ENCODE measurements at regions not wholly inside any gene's neighbourhood (a gene's known extent, or its start where the extent isn't known, plus 50 kb on each side); places are given as distances from the start of the nearest gene placed in this dataset.
"Not testable (repeated sequence)": the region's sequence is repeated elsewhere in the genome, so short reads cannot be mapped to it uniquely, and the experiment has no call there.

DNA sequence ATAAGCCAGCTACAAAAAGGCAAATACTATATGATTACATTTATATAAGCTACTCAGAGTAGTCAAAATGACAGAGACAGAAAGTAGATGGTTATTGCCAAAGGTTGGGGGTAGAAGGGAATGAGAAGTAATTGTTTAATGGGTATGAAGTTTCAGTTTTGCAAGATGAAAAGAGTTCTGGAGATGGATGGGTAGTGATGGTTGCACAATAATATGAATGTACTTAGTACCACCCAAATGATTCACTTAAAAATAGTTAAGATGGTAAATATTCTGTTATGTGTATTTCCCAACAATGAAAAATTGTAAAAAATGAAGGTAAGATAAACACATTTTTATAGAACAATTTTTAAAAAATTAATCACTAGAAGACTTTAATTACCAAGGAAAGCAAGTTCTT lies 448.4 kb downstream of the ADCYAP1 start:
- H3K4me3 ChIP-seq (ENCODE audit: control insufficient read depth in 1 of 7, extremely low read depth in 1 of 7, insufficient read depth in 4 of 7, low read depth in 2 of 7, low read length in 6 of 7), result no peak overlapping the region
- no peaks in the 10 kb centered on the region for H3K9me3 ChIP-seq (ENCODE audit: control extremely low read depth in 1 of 5, control insufficient read depth in 4 of 5, insufficient read depth in 2 of 5, low read depth in 1 of 5, low read length in 4 of 5)
- no peak overlapping the region for H3K27ac ChIP-seq (ENCODE audit: insufficient read depth in 1 of 2, low read depth in 1 of 2, low read length in 2 of 2, poor library complexity in 1 of 2, severe bottlenecking in 2 of 2)
- H3K36me3 ChIP-seq (ENCODE audit: control insufficient read depth in 4 of 4, insufficient read depth in 4 of 4, low read length in 3 of 4), result no peaks in the 10 kb centered on the region
- H3K4me1 ChIP-seq (ENCODE audit: control extremely low read depth in 1 of 4, control insufficient read depth in 4 of 4, insufficient read depth in 4 of 4, low read length in 3 of 4), result no peaks in the 10 kb centered on the region
- DNase-seq, result no peak
- ChIA-PET POLR2A (no interaction called here), CTCF (no interaction called here)
- no peaks in the 10 kb centered on the region for H3K27me3 ChIP-seq (replicated peaks in 2 of 5; ENCODE audit: control insufficient read depth in 4 of 5, insufficient read depth in 5 of 5, low read length in 4 of 5)

- WGBS (ENCODE audit: insufficient coverage), result 100% methylated on average over 1 of the region's 2 CpGs
- no peak overlapping the region for H3K4me3 ChIP-seq (ENCODE audit: control insufficient read depth in 1 of 7, extremely low read depth in 1 of 7, insufficient read depth in 4 of 7, low read depth in 2 of 7, low read length in 6 of 7)
- no peaks in the 10 kb centered on the region for H3K36me3 ChIP-seq (ENCODE audit: control insufficient read depth in 4 of 4, insufficient read depth in 4 of 4, low read length in 3 of 4)
- H3K27me3 ChIP-seq (replicated peaks in 2 of 5; ENCODE audit: control insufficient read depth in 4 of 5, insufficient read depth in 5 of 5, low read length in 4 of 5), result no peaks in the 10 kb centered on the region
- no peak overlapping the region for H3K27ac ChIP-seq (ENCODE audit: insufficient read depth in 1 of 2, low read depth in 1 of 2, low read length in 2 of 2, poor library complexity in 1 of 2, severe bottlenecking in 2 of 2)
- POLR2A ChIA-PET, result no interaction called here
- H3K4me1 ChIP-seq (ENCODE audit: control extremely low read depth in 1 of 4, control insufficient read depth in 4 of 4, insufficient read depth in 4 of 4, low read length in 3 of 4), result no peaks in the 10 kb centered on the region
- H3K9me3 ChIP-seq (ENCODE audit: control extremely low read depth in 1 of 5, control insufficient read depth in 4 of 5, insufficient read depth in 2 of 5, low read depth in 1 of 5, low read length in 4 of 5), result no peaks in the 10 kb centered on the region
- no peak for DNase-seq
- CTCF ChIA-PET, result no interaction called here
Observed at GRCh38 chr18:1357724-1358123, 453.1 kb downstream of the ADCYAP1 start.

DNA sequence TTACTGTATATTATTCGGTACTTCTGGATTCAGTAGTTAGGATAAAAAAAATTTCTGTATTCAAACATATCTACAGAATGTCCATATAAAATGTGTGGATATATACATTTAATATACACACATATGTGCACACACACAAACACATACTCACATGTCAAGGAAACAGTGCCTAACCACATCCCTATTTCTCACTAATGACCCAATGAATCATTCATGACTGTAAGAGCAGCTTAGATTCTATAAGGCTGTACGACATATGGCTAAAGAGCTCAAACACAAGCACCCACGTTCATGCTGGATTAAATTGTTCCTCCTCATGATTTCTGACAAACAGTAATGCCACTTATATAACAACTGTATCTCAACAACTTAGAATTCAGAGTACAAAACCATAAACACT lies 457.3 kb downstream of the ADCYAP1 start:
- WGBS (ENCODE audit: insufficient coverage), result 28% methylated on average over 2 of the region's 3 CpGs
- DNase-seq, result peak in 2 of 3 donors; percentile 28 to 62
- Histone ChIP-seq H3K9me3 (ENCODE audit: control extremely low read depth in 1 of 5, control insufficient read depth in 4 of 5, insufficient read depth in 2 of 5, low read depth in 1 of 5, low read length in 4 of 5) (no peaks in the 10 kb centered on the region), H3K4me3 (ENCODE audit: control insufficient read depth in 1 of 7, extremely low read depth in 1 of 7, insufficient read depth in 4 of 7, low read depth in 2 of 7, low read length in 6 of 7) (no peak overlapping the region), H3K4me1 (ENCODE audit: control extremely low read depth in 1 of 4, control insufficient read depth in 4 of 4, insufficient read depth in 4 of 4, low read length in 3 of 4) (no peaks in the 10 kb centered on the region), H3K27me3 (replicated peaks in 2 of 5; ENCODE audit: control insufficient read depth in 4 of 5, insufficient read depth in 5 of 5, low read length in 4 of 5) (no peaks in the 10 kb centered on the region), H3K27ac (ENCODE audit: insufficient read depth in 1 of 2, low read depth in 1 of 2, low read length in 2 of 2, poor library complexity in 1 of 2, severe bottlenecking in 2 of 2) (no peak overlapping the region), H3K36me3 (ENCODE audit: control insufficient read depth in 4 of 4, insufficient read depth in 4 of 4, low read length in 3 of 4) (no peaks in the 10 kb centered on the region)
- CTCF ChIA-PET, result no interaction called here
- POLR2A ChIA-PET, result no interaction called here

- WGBS (ENCODE audit: insufficient coverage), result no CpG with 5 or more reads among the region's 6 CpGs
- Histone ChIP-seq H3K27me3 (replicated peaks in 2 of 5; ENCODE audit: control insufficient read depth in 4 of 5, insufficient read depth in 5 of 5, low read length in 4 of 5) (no peaks in the 10 kb centered on the region), H3K4me1 (ENCODE audit: control extremely low read depth in 1 of 4, control insufficient read depth in 4 of 4, insufficient read depth in 4 of 4, low read length in 3 of 4) (no peaks in the 10 kb centered on the region), H3K9me3 (ENCODE audit: control extremely low read depth in 1 of 5, control insufficient read depth in 4 of 5, insufficient read depth in 2 of 5, low read depth in 1 of 5, low read length in 4 of 5) (no peaks in the 10 kb centered on the region), H3K4me3 (ENCODE audit: control insufficient read depth in 1 of 7, extremely low read depth in 1 of 7, insufficient read depth in 4 of 7, low read depth in 2 of 7, low read length in 6 of 7) (no peak overlapping the region), H3K36me3 (ENCODE audit: control insufficient read depth in 4 of 4, insufficient read depth in 4 of 4, low read length in 3 of 4) (no peaks in the 10 kb centered on the region), H3K27ac (ENCODE audit: insufficient read depth in 1 of 2, low read depth in 1 of 2, low read length in 2 of 2, poor library complexity in 1 of 2, severe bottlenecking in 2 of 2) (no peak overlapping the region)
- DNase-seq, result no peak
- ChIA-PET POLR2A (no interaction called here), CTCF (interaction anchor here (0.5 kb wide), 1 partner anchor 408 kb away, joined by 3 read pairs; no protein-coding TSS in a partner anchor)
Observed at GRCh38 chr18:1370552-1370951, 465.9 kb downstream of the ADCYAP1 start.

GRCh38 chr18:1371724-1372123 lies 467.1 kb downstream of the ADCYAP1 start:
- no peaks in the 10 kb centered on the region for H3K9me3 ChIP-seq (ENCODE audit: control extremely low read depth in 1 of 5, control insufficient read depth in 4 of 5, insufficient read depth in 2 of 5, low read depth in 1 of 5, low read length in 4 of 5)
- no peaks in the 10 kb centered on the region for H3K36me3 ChIP-seq (ENCODE audit: control insufficient read depth in 4 of 4, insufficient read depth in 4 of 4, low read length in 3 of 4)
- no peaks in the 10 kb centered on the region for H3K4me1 ChIP-seq (ENCODE audit: control extremely low read depth in 1 of 4, control insufficient read depth in 4 of 4, insufficient read depth in 4 of 4, low read length in 3 of 4)
- CTCF ChIA-PET, result interaction anchor here (1.6 kb wide), 1 partner anchor 8 kb away, joined by 3 read pairs; no protein-coding TSS in a partner anchor
- no peak overlapping the region for H3K27ac ChIP-seq (ENCODE audit: insufficient read depth in 1 of 2, low read depth in 1 of 2, low read length in 2 of 2, poor library complexity in 1 of 2, severe bottlenecking in 2 of 2)
- no peaks in the 10 kb centered on the region for H3K27me3 ChIP-seq (replicated peaks in 2 of 5; ENCODE audit: control insufficient read depth in 4 of 5, insufficient read depth in 5 of 5, low read length in 4 of 5)
- no peak for DNase-seq
- no peak overlapping the region for H3K4me3 ChIP-seq (ENCODE audit: control insufficient read depth in 1 of 7, extremely low read depth in 1 of 7, insufficient read depth in 4 of 7, low read depth in 2 of 7, low read length in 6 of 7)
- no CpG with 5 or more reads among the region's 1 CpG for WGBS (ENCODE audit: insufficient coverage)
- POLR2A ChIA-PET, result no interaction called here

DNA sequence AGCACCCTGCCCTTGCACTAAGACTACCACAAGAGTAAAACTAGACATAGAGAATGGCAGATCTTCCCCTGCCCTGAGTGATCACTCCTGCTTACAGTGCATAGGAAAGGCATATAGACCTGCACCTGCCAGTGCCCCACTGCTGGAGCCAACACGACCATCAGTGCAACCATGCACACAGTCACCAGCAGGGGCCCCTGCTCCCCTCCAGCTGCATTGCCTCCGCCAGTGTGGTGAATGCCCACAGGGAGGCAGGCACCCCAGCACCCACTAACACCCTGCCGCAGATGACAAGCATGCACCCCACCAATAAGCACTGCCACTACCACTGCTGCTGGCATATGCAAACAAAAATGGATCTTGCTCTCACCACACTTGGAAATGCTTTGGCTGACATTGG lies 478.8 kb downstream of the ADCYAP1 start:
- ChIA-PET CTCF (no interaction called here), POLR2A (no interaction called here)
- H3K36me3 ChIP-seq (ENCODE audit: control insufficient read depth in 4 of 4, insufficient read depth in 4 of 4, low read length in 3 of 4), result no peaks in the 10 kb centered on the region
- WGBS (ENCODE audit: insufficient coverage), result 92% methylated on average over 2 of the region's 3 CpGs
- no peaks in the 10 kb centered on the region for H3K4me1 ChIP-seq (ENCODE audit: control extremely low read depth in 1 of 4, control insufficient read depth in 4 of 4, insufficient read depth in 4 of 4, low read length in 3 of 4)
- peaks cover 0 to 9% (median 6%) of the 10 kb centered on the region in 5 experiments for H3K9me3 ChIP-seq (ENCODE audit: control extremely low read depth in 1 of 5, control insufficient read depth in 4 of 5, insufficient read depth in 2 of 5, low read depth in 1 of 5, low read length in 4 of 5)
- no peak overlapping the region for H3K27ac ChIP-seq (ENCODE audit: insufficient read depth in 1 of 2, low read depth in 1 of 2, low read length in 2 of 2, poor library complexity in 1 of 2, severe bottlenecking in 2 of 2)
- no peaks in the 10 kb centered on the region for H3K27me3 ChIP-seq (replicated peaks in 2 of 5; ENCODE audit: control insufficient read depth in 4 of 5, insufficient read depth in 5 of 5, low read length in 4 of 5)
- no peak for DNase-seq
- no peak overlapping the region for H3K4me3 ChIP-seq (ENCODE audit: control insufficient read depth in 1 of 7, extremely low read depth in 1 of 7, insufficient read depth in 4 of 7, low read depth in 2 of 7, low read length in 6 of 7)

DNA sequence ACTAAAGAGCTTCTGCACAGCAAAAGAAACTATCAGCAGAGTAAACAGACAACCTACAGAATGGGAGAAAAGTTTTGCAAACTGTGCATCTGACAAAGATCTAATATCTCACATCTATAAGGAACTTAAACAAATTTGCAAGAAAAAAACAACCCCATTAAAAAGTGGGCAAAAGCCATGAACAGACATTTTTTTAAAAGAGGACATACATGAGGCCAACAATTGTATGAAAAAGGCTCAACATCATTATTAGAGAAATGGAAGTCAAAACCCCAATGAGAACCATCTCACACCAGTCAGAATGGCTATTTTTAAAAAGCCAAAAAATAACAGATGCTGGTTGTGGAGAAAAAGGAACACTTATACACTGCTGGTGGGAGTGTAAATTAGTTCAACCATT lies 483.8 kb downstream of the ADCYAP1 start:
- H3K4me3 ChIP-seq (ENCODE audit: control insufficient read depth in 1 of 7, extremely low read depth in 1 of 7, insufficient read depth in 4 of 7, low read depth in 2 of 7, low read length in 6 of 7); POLR2A ChIA-PET; CTCF ChIA-PET; H3K4me1 ChIP-seq (ENCODE audit: control extremely low read depth in 1 of 4, control insufficient read depth in 4 of 4, insufficient read depth in 4 of 4, low read length in 3 of 4); H3K36me3 ChIP-seq (ENCODE audit: control insufficient read depth in 4 of 4, insufficient read depth in 4 of 4, low read length in 3 of 4); DNase-seq; H3K27me3 ChIP-seq (replicated peaks in 2 of 5; ENCODE audit: control insufficient read depth in 4 of 5, insufficient read depth in 5 of 5, low read length in 4 of 5); H3K27ac ChIP-seq (ENCODE audit: insufficient read depth in 1 of 2, low read depth in 1 of 2, low read length in 2 of 2, poor library complexity in 1 of 2, severe bottlenecking in 2 of 2); H3K9me3 ChIP-seq (ENCODE audit: control extremely low read depth in 1 of 5, control insufficient read depth in 4 of 5, insufficient read depth in 2 of 5, low read depth in 1 of 5, low read length in 4 of 5): not testable (repeated sequence)

- POLR2A ChIA-PET, result no interaction called here
- WGBS (ENCODE audit: insufficient coverage), result 100% methylated on average over 2 of the region's 3 CpGs
- Histone ChIP-seq H3K27me3 (replicated peaks in 2 of 5; ENCODE audit: control insufficient read depth in 4 of 5, insufficient read depth in 5 of 5, low read length in 4 of 5) (no peaks in the 10 kb centered on the region), H3K4me1 (ENCODE audit: control extremely low read depth in 1 of 4, control insufficient read depth in 4 of 4, insufficient read depth in 4 of 4, low read length in 3 of 4) (no peaks in the 10 kb centered on the region), H3K4me3 (ENCODE audit: control insufficient read depth in 1 of 7, extremely low read depth in 1 of 7, insufficient read depth in 4 of 7, low read depth in 2 of 7, low read length in 6 of 7) (peak overlapping the region in 1 of 7 experiments; percentile 11), H3K27ac (ENCODE audit: insufficient read depth in 1 of 2, low read depth in 1 of 2, low read length in 2 of 2, poor library complexity in 1 of 2, severe bottlenecking in 2 of 2) (no peak overlapping the region), H3K36me3 (ENCODE audit: control insufficient read depth in 4 of 4, insufficient read depth in 4 of 4, low read length in 3 of 4) (no peaks in the 10 kb centered on the region), H3K9me3 (ENCODE audit: control extremely low read depth in 1 of 5, control insufficient read depth in 4 of 5, insufficient read depth in 2 of 5, low read depth in 1 of 5, low read length in 4 of 5) (no peaks in the 10 kb centered on the region)
- DNase-seq, result no peak
- CTCF ChIA-PET, result no interaction called here
Observed at GRCh38 chr18:1392046-1392445, 487.4 kb downstream of the ADCYAP1 start.
